ENCODE measurements at regions not wholly inside any gene's neighbourhood (a gene's known extent, or its start where the extent isn't known, plus 50 kb on each side); places are given as distances from the start of the nearest gene placed in this dataset.

DNA sequence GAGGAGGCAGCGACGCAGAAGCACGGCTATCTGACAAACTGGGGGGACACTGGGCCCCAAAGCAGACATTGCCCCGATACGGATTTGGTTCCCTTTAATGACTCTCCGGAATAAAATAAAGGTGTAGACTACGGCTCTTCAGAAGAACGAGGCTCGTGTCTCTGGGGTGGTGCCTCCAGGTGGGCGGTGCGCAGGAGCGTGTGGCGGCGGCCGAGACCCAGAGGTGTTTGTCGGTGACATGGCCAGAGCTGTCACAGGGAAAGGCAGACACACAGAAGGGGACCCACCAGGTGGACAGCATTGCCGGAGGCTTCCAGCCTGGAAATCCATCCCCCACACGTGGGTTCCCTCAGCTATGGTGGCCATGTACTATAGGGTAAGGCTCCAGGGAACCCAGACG lies 366.0 kb downstream of the BRD1 start:
- no peak for DNase-seq (ENCODE audit: low read depth, low spot score)
- H3K9me3 ChIP-seq (ENCODE audit: low read depth, low read length), result no peaks in the 10 kb centered on the region
- peak overlapping the region; percentile 96 for H3K27ac ChIP-seq
- TF ChIP-seq EZH2 (IDR thresholded peaks at IDR 0.05) (no peak), POLR2AphosphoS5 (IDR thresholded peaks at IDR 0.05; ENCODE audit: borderline replicate concordance, low read depth, low read length) (no peak), FOXP2 (optimal IDR thresholded peaks at IDR 0.05; ENCODE audit: control extremely low read depth, extremely low read length, insufficient read depth) (no peak)
- no peak overlapping the region for H3K4me3 ChIP-seq
- no peak overlapping the region for H3K9ac ChIP-seq (ENCODE audit: insufficient read length)
- no peaks in the 10 kb centered on the region for H3K36me3 ChIP-seq (ENCODE audit: insufficient read depth, low read length)

DNA sequence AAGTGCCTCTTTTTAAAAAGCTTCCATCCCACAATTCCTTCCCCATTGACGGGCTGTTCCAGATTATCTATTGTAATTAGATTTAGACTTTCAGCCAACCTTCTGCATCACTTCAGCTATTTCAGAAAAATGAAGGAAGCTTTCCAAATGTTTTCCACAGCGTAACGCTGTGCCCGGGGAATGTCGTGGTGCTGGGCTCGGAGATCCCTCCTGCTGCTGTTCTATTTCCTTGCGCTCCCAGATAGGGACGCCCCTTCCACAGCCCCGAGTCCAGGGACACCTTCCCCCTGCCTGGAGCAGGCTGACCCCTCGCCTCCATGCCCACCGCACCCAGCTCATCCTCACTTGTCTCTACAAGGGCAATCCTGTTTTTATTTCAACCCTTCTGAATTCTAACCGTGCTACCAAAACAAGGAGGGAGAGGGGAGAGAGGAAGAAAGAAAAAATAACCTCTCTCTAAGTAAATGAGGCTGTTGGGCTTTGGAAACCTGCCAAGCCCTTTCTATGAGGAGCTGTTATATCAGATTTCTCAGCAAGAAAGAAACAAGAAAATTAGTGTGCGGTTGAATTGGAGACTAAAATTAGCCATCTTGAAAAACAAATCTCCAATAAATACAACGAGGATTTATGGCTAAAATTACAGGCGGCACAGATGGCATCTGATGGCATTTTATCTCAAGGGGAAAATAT lies 366.9 kb downstream of the BRD1 start:
- TF ChIP-seq EZH2 (IDR thresholded peaks at IDR 0.05) (no peak), POLR2AphosphoS5 (IDR thresholded peaks at IDR 0.05; ENCODE audit: borderline replicate concordance, low read depth, low read length) (no peak), FOXP2 (optimal IDR thresholded peaks at IDR 0.05; ENCODE audit: control extremely low read depth, extremely low read length, insufficient read depth) (no peak)
- H3K9ac ChIP-seq (ENCODE audit: insufficient read length), result peak overlapping the region; percentile 56

DNA sequence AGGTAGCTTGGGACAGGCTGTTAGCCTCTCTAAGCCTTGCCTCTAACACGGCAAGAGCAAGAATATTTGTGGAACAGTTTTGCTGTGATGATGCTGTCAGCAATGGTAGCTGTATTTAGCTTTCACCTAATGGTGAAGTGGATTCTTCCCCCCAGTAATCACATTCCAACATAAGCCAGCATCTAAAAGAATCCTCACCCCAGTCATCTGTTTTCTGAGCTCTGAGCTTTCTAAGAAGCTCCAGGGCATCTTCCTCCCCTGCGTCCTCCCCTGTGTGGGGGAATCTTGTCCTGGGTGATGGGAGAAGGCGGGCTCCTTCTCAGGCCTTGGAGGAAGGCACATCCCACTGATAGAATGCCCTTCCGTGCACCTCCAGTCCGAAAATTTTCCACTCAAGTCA lies 367.6 kb downstream of the BRD1 start:
- Histone ChIP-seq H3K4me3 (peak overlapping the region; percentile 78), H3K9ac (ENCODE audit: insufficient read length) (no peak overlapping the region), H3K27ac (peak overlapping the region; percentile 96), H3K9me3 (ENCODE audit: low read depth, low read length) (no peaks in the 10 kb centered on the region), H3K36me3 (ENCODE audit: insufficient read depth, low read length) (no peaks in the 10 kb centered on the region)
- no peak for DNase-seq (ENCODE audit: low read depth, low spot score)
- no peak for TF ChIP-seq FOXP2 (optimal IDR thresholded peaks at IDR 0.05; ENCODE audit: control extremely low read depth, extremely low read length, insufficient read depth)
- no peak for TF ChIP-seq EZH2 (IDR thresholded peaks at IDR 0.05)
- no peak for TF ChIP-seq POLR2AphosphoS5 (IDR thresholded peaks at IDR 0.05; ENCODE audit: borderline replicate concordance, low read depth, low read length)

More for the DNA sequence above, 366.9 kb downstream of the BRD1 start:
- DNase-seq (ENCODE audit: low read depth, low spot score), result no peak
- Histone ChIP-seq H3K9me3 (ENCODE audit: low read depth, low read length) (no peaks in the 10 kb centered on the region), H3K4me3 (peak overlapping the region; percentile 78), H3K36me3 (ENCODE audit: insufficient read depth, low read length) (no peaks in the 10 kb centered on the region), H3K27ac (peak overlapping the region; percentile 96)

DNA sequence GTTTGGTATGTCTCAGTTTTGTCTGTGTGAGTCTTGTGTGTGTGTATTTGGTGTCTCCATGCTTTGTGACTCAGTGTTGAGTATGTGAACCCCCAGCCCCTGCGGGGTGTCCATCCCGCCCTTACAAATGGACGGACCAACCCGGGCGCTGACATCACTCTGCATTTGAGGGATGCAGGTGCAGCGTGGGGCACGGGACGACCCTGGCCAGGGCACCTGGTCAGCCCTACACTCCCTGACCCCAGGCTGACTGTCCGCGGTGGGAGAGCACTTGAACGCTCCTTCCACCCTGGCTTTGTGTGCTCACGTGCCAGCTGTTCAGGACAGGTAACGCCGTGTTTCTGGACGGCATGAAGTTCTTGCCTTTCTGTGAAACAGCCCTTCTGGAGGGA lies 369.0 kb downstream of the BRD1 start:
- no peaks in the 10 kb centered on the region for H3K9me3 ChIP-seq (ENCODE audit: low read depth, low read length)
- TF ChIP-seq FOXP2 (optimal IDR thresholded peaks at IDR 0.05; ENCODE audit: control extremely low read depth, extremely low read length, insufficient read depth) (no peak), EZH2 (IDR thresholded peaks at IDR 0.05) (no peak), POLR2AphosphoS5 (IDR thresholded peaks at IDR 0.05; ENCODE audit: borderline replicate concordance, low read depth, low read length) (no peak)
- no peak overlapping the region for H3K9ac ChIP-seq (ENCODE audit: insufficient read length)
- no peak for DNase-seq (ENCODE audit: low read depth, low spot score)
- no peak overlapping the region for H3K4me3 ChIP-seq
- H3K27ac ChIP-seq, result no peak overlapping the region
- H3K36me3 ChIP-seq (ENCODE audit: insufficient read depth, low read length), result no peaks in the 10 kb centered on the region

DNA sequence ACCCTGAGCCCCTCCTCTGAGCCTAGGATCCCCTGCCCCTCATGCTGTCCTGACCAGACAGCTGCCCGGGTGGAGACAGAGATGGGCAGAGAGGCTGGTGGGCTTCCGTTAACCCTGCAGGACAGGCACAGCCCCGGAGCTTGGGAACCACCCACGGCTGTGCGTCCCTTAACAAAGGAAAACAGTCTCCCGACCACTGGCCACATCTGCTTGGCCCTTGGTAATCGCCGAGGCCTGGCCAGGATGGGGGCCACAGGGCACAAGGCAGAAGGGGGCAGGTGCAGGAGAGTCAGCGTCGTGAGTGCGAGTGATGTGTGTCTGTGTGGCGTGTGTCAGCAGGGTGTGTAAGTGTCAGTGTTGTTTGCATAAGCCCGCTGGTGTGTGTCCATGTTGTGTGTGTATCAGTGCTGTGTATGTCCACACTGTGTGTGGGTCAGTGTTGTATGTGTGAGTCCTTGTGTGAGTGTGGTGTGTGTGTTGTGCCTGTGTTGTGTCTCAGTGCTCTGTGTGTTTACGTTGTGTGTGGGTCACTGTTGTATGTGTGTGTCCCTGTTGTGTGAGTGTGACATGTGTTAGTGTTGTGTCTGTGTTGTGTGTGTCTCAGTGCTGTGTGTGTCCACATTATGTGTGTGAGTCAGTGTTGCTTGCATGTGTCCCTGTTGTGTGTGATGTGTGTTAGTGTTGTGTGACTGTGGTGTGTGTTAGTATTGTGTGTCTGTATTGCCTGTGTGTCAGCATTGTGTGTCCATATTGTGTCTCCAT lies 369.5 kb downstream of the BRD1 start:
- TF ChIP-seq EZH2 (IDR thresholded peaks at IDR 0.05), result no peak
- TF ChIP-seq POLR2AphosphoS5 (IDR thresholded peaks at IDR 0.05; ENCODE audit: borderline replicate concordance, low read depth, low read length), result no peak
- TF ChIP-seq FOXP2 (optimal IDR thresholded peaks at IDR 0.05; ENCODE audit: control extremely low read depth, extremely low read length, insufficient read depth), result no peak

DNA sequence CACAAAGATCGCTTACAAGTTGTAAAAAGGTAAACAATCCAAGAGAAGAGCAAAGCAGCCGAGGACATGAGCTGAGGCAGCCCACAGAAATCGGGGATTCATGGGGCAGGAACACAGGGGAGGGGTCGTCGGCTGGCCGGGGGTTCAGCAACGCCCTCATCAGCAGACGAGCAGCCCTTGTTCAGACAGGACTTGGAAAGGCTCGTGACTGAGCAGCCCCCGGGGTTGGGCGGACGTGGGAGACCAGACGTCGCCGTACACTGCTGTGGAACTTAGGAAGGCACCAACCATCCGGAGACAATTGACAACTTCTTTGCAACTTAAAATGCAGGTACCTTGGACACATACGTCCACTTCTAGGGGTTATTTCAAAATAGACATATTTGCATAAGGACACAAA lies 370.5 kb downstream of the BRD1 start:
- Histone ChIP-seq H3K36me3 (ENCODE audit: insufficient read depth, low read length) (no peaks in the 10 kb centered on the region), H3K4me3 (no peak overlapping the region), H3K27ac (no peak overlapping the region), H3K9ac (ENCODE audit: insufficient read length) (no peak overlapping the region), H3K9me3 (ENCODE audit: low read depth, low read length) (no peaks in the 10 kb centered on the region)
- no peak for DNase-seq (ENCODE audit: low read depth, low spot score)
- TF ChIP-seq FOXP2 (optimal IDR thresholded peaks at IDR 0.05; ENCODE audit: control extremely low read depth, extremely low read length, insufficient read depth) (no peak), POLR2AphosphoS5 (IDR thresholded peaks at IDR 0.05; ENCODE audit: borderline replicate concordance, low read depth, low read length) (no peak), EZH2 (IDR thresholded peaks at IDR 0.05) (no peak)

More for the DNA sequence above, 369.5 kb downstream of the BRD1 start:
- Histone ChIP-seq H3K4me3 (no peak overlapping the region), H3K9me3 (ENCODE audit: low read depth, low read length) (no peaks in the 10 kb centered on the region), H3K36me3 (ENCODE audit: insufficient read depth, low read length) (no peaks in the 10 kb centered on the region), H3K9ac (ENCODE audit: insufficient read length) (no peak overlapping the region), H3K27ac (no peak overlapping the region)
- no peak for DNase-seq (ENCODE audit: low read depth, low spot score)

DNA sequence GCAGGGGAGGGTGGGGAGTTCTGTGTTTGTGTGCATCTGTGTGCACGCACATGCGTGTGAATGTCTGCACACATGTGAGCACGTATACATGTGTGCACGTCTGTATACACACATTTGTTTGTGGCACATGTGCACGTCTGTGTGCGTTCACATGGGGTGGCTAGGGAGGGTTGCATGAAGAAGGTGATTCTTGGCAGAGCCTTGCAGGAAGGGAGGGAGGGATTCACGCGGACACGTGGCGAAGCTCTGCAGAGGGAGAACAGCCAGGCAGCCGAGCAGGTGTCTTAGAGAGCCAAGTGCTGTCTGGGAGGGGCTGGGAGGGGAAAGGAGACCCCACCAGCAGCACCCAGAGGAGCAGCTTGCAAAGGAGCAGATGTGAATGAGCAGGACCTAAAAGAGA lies 372.1 kb downstream of the BRD1 start:
- Histone ChIP-seq H3K36me3 (ENCODE audit: insufficient read depth, low read length) (no peaks in the 10 kb centered on the region), H3K4me3 (no peak overlapping the region), H3K9ac (ENCODE audit: insufficient read length) (no peak overlapping the region), H3K27ac (no peak overlapping the region), H3K9me3 (ENCODE audit: low read depth, low read length) (no peaks in the 10 kb centered on the region)
- TF ChIP-seq POLR2AphosphoS5 (IDR thresholded peaks at IDR 0.05; ENCODE audit: borderline replicate concordance, low read depth, low read length), result no peak
- TF ChIP-seq EZH2 (IDR thresholded peaks at IDR 0.05), result no peak
- no peak for TF ChIP-seq FOXP2 (optimal IDR thresholded peaks at IDR 0.05; ENCODE audit: control extremely low read depth, extremely low read length, insufficient read depth)
- no peak for DNase-seq (ENCODE audit: low read depth, low spot score)

DNA sequence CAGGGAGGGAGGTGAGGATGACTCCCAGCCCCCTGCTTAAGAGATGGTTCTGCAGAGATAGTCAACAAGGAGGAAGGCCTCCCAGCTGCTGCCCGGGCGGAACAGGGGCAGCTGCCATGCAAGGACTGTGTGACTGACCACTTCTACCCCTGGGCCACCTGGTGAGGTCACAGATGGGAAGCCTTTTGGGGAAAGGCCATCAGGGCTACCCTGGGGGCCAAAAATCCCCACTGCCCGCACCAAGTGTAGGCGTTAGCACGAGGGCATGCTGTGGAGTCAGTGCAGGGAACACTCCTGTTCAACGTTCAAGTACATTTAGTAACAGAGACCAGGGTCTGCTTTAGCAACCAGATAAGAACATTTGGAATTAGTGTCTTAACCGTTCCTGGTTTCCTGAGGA lies 372.9 kb downstream of the BRD1 start:
- Histone ChIP-seq H3K9ac (ENCODE audit: insufficient read length) (no peak overlapping the region), H3K36me3 (ENCODE audit: insufficient read depth, low read length) (no peaks in the 10 kb centered on the region), H3K9me3 (ENCODE audit: low read depth, low read length) (no peaks in the 10 kb centered on the region), H3K27ac (no peak overlapping the region), H3K4me3 (no peak overlapping the region)
- DNase-seq (ENCODE audit: low read depth, low spot score), result no peak
- TF ChIP-seq FOXP2 (optimal IDR thresholded peaks at IDR 0.05; ENCODE audit: control extremely low read depth, extremely low read length, insufficient read depth), result no peak
